Mesenchymal stem cell (in vitro differentiated cells and primary cell): ENCODE measurements at regions not wholly inside any gene's neighbourhood (a gene's known extent, or its start where the extent isn't known, plus 50 kb on each side); places are given as distances from the start of the nearest gene placed in this dataset.

Experiments used
- DNase-seq: peaks from one replicate; pipeline ENCODE4 v3.0.0-alpha.2; 2013
- H2AFZ ChIP-seq: one replicate; pipeline ENCODE4 v1.6.1; 2013; ENCODE audit warnings: low read depth, mild to moderate bottlenecking, control low read depth, inconsistent platforms, low read length, moderate library complexity
- H2AK5ac ChIP-seq: 2 replicates; pipeline ENCODE4 v1.6.1; 2013; ENCODE audit warnings: low read length, moderate library complexity, mild to moderate bottlenecking, inconsistent platforms; ENCODE audit not compliant: severe bottlenecking
- H2BK120ac ChIP-seq: one replicate; pipeline ENCODE4 v1.6.1; 2013; ENCODE audit warnings: low read depth, mild to moderate bottlenecking, inconsistent platforms, low read length, moderate library complexity
- H2BK12ac ChIP-seq, 2 experiments: one replicate each; pipeline ENCODE4 v1.6.1; 2013; ENCODE audit warnings: inconsistent platforms in 2 of 2, low read length in 2 of 2, mild to moderate bottlenecking in 2 of 2, moderate library complexity in 2 of 2, control low read depth in 1 of 2
- H2BK15ac ChIP-seq: one replicate; pipeline ENCODE4 v1.6.1; 2013; ENCODE audit warnings: mild to moderate bottlenecking, low read depth, inconsistent platforms; ENCODE audit not compliant: poor library complexity, severe bottlenecking
- H2BK5ac ChIP-seq: 2 replicates; pipeline ENCODE4 v1.6.1; 2013; ENCODE audit warnings: low read depth, mild to moderate bottlenecking, low read length, control low read depth, inconsistent platforms; ENCODE audit not compliant: poor library complexity, severe bottlenecking
- H3K14ac ChIP-seq, 2 experiments: one replicate each; pipeline ENCODE4 v1.6.1; 2013; ENCODE audit warnings: inconsistent platforms in 2 of 2, low read length in 2 of 2, control low read depth in 1 of 2, mild to moderate bottlenecking in 1 of 2, moderate library complexity in 1 of 2
- H3K18ac ChIP-seq, 2 experiments: one replicate each; pipeline ENCODE4 v1.6.1; 2013; ENCODE audit warnings: inconsistent platforms in 2 of 2, low read length in 2 of 2, control low read depth in 1 of 2, low read depth in 1 of 2, mild to moderate bottlenecking in 1 of 2
- H3K23ac ChIP-seq, 2 experiments: one replicate each; pipeline ENCODE4 v1.6.1; 2013; ENCODE audit warnings: inconsistent platforms in 2 of 2, low read length in 2 of 2, mild to moderate bottlenecking in 2 of 2, moderate library complexity in 2 of 2, control low read depth in 1 of 2
- H3K27ac ChIP-seq: 2 replicates; pipeline ENCODE4 v1.5.1; 2013; ENCODE audit warnings: mild to moderate bottlenecking, moderate library complexity, low read length, control low read depth, inconsistent platforms; ENCODE audit not compliant: poor library complexity, severe bottlenecking
- H3K27me3 ChIP-seq, 2 experiments: 2 replicates each; pipeline versions ENCODE4 v1.6.1 to v1.7.0; 2013; ENCODE audit warnings: low read length in 2 of 2, mild to moderate bottlenecking in 2 of 2, moderate library complexity in 2 of 2, control low read depth in 1 of 2, inconsistent platforms in 1 of 2; ENCODE audit not compliant: control insufficient read depth in 1 of 2, insufficient read depth in 1 of 2
- H3K36me3 ChIP-seq, 2 experiments: 2 replicates each; pipeline versions ENCODE4 v1.6.1 to v1.7.0; 2013; ENCODE audit warnings: low read length in 2 of 2, control low read depth in 1 of 2, inconsistent platforms in 1 of 2, low read depth in 1 of 2, mild to moderate bottlenecking in 1 of 2; ENCODE audit not compliant: insufficient read depth in 2 of 2, control insufficient read depth in 1 of 2
- H3K4ac ChIP-seq, 2 experiments: one replicate each; pipeline ENCODE4 v1.6.1; 2013; ENCODE audit warnings: inconsistent platforms in 2 of 2, low read length in 2 of 2, mild to moderate bottlenecking in 2 of 2, moderate library complexity in 2 of 2, control low read depth in 1 of 2, low read depth in 1 of 2
- H3K4me1 ChIP-seq: 2 replicates; pipeline ENCODE4 v1.6.1; 2013; ENCODE audit warnings: low read depth, low read length, control low read depth; ENCODE audit not compliant: control insufficient read depth, insufficient read depth
- H3K4me2 ChIP-seq: 2 replicates; pipeline ENCODE4 v1.6.1; 2013; ENCODE audit warnings: low read length, mild to moderate bottlenecking, inconsistent platforms; ENCODE audit not compliant: poor library complexity, severe bottlenecking
- H3K4me3 ChIP-seq, 2 experiments: 2 replicates each; pipeline versions ENCODE4 v1.5.1 to v1.7.0; 2013; ENCODE audit warnings: low read length in 2 of 2, mild to moderate bottlenecking in 2 of 2, control low read depth in 1 of 2, low read depth in 1 of 2; ENCODE audit not compliant: insufficient read depth in 1 of 2
- H3K79me1 ChIP-seq: replicated peaks from 2 replicates; pipeline ENCODE4 v1.6.1; 2013; ENCODE audit warnings: mild to moderate bottlenecking, control low read depth, low read length, inconsistent platforms; ENCODE audit not compliant: poor library complexity, severe bottlenecking
- H3K9ac ChIP-seq: 2 replicates; pipeline ENCODE4 v1.7.0; 2013; ENCODE audit warnings: mild to moderate bottlenecking, low read length, moderate library complexity
- H3K9me3 ChIP-seq: 2 replicates; pipeline ENCODE4 v1.7.0; 2013; ENCODE audit warnings: mild to moderate bottlenecking, low read length; ENCODE audit not compliant: control insufficient read depth
- H4K8ac ChIP-seq: one replicate; pipeline ENCODE4 v1.6.1; 2013; ENCODE audit warnings: inconsistent platforms, mild to moderate bottlenecking, low read length, moderate library complexity
- H4K91ac ChIP-seq: one replicate; pipeline ENCODE4 v1.6.1; 2013; ENCODE audit warnings: mild to moderate bottlenecking, low read length, inconsistent platforms
- WGBS: methylation state at CpG from one replicate; pipeline ENCODE4 v1.1.7; 2013; ENCODE audit warnings: mixed read lengths; 5-methylcytosine and 5-hydroxymethylcytosine counted together

DNA sequence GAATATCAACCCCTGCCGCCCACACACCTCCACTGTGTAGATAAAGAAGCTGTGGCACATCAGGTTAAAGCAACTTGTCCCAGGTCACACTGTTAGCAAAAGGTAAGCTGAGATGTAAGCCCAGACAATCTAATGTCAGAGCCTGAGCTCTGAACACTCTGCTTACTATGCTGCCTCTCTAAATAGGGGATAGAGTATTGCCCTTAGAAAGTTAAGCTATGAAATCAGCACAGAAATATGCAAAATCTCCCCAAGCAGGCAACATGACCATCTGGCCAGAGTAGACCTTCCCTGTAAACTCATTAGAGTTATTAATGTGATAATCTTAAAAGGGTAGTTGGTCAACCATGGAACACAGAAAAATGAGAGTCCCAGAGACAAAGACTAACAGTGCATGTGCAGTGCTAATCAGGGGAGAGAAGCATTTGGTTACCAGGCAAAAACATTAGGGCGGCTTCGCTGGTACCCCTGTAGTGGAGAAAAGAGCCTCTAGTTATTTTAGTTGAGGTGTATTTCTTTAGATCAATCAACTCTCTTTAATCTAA is 171.0 kb downstream of the BTG1 start:
- Histone ChIP-seq H2BK15ac (no peak overlapping the region), H3K23ac (no peak overlapping the region), H3K9ac (no peak overlapping the region), H3K4me1 (peaks cover 2% of the 10 kb centered on the region), H3K14ac (no peak overlapping the region), H2BK120ac (no peak overlapping the region), H2BK12ac (no peak overlapping the region), H2AK5ac (no peak overlapping the region), H3K4ac (no peak overlapping the region), H3K4me3 (no peak overlapping the region), H2BK5ac (no peak overlapping the region), H3K9me3 (no peaks in the 10 kb centered on the region), H3K4me2 (no peak overlapping the region), H4K91ac (no peak overlapping the region), H3K36me3 (no peaks in the 10 kb centered on the region), H3K27me3 (no peaks in the 10 kb centered on the region), H3K18ac (no peak overlapping the region), H4K8ac (no peak overlapping the region), H3K27ac (no peak overlapping the region), H2AFZ (no peak overlapping the region), H3K79me1 (no peaks in the 10 kb centered on the region)
- WGBS = 100% methylated on average over 1 of the region's 3 CpGs
- DNase-seq = no peak

DNA sequence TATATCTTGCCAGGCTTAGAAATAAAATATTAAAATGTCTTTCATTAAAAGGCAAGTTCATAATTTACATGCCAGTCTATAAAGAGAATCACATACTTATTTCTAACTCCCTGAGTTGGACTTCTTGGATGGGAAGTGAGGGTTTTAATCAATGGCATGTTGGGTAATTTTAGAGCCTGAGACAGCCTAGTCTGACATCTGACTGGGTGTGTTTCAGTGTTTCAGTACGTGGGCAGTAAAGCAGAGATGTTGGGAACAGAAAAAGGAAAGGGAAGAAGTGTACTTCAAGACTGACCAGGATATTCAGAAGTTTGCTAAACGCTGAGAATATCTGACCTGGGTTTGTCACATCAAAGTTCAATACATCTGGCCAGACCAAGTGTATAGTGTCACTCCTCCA is 171.8 kb downstream of the BTG1 start:
- Histone ChIP-seq H3K14ac (no peak overlapping the region), H2AFZ (no peak overlapping the region), H3K36me3 (no peaks in the 10 kb centered on the region), H3K4me2 (no peak overlapping the region), H4K91ac (no peak overlapping the region), H3K23ac (no peak overlapping the region), H4K8ac (no peak overlapping the region), H3K9me3 (no peaks in the 10 kb centered on the region), H3K27me3 (no peaks in the 10 kb centered on the region), H3K27ac (no peak overlapping the region), H2BK5ac (no peak overlapping the region), H2AK5ac (no peak overlapping the region), H3K9ac (no peak overlapping the region), H2BK12ac (no peak overlapping the region), H3K4ac (no peak overlapping the region), H2BK120ac (no peak overlapping the region), H2BK15ac (no peak overlapping the region), H3K18ac (no peak overlapping the region), H3K79me1 (no peaks in the 10 kb centered on the region), H3K4me1 (peaks cover under 1% of the 10 kb centered on the region), H3K4me3 (no peak overlapping the region)
- DNase-seq = no peak
- 100% methylated on average over 2 of the region's 2 CpGs for WGBS

DNA sequence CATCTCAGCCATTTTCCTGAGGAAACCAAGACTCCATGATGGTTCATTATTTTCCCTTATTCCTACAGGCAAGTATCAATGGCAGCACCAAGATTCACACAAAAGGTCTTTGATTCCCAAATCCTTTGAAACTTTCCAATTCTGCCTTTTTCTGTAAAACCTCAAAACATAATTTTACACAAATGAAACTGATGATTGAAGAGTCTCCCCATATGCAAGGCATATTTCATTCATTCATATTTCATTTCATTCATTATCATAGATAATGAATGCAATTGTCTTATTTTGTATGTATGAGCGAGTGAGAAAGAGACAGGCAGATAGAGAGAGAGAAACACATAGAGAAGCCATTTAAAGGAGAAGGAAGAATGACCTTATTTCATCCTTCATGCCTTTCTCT is 172.8 kb downstream of the BTG1 start:
- WGBS = no CpG with 5 or more reads among the region's 1 CpG
- no peak overlapping the region for H3K4ac ChIP-seq
- H2BK12ac ChIP-seq = no peak overlapping the region
- no peak overlapping the region for H3K9ac ChIP-seq
- H3K4me2 ChIP-seq = no peak overlapping the region
- no peak overlapping the region for H2AK5ac ChIP-seq
- H3K4me1 ChIP-seq = no peaks in the 10 kb centered on the region
- no peaks in the 10 kb centered on the region for H3K36me3 ChIP-seq
- H3K79me1 ChIP-seq = no peaks in the 10 kb centered on the region
- no peak overlapping the region for H2BK120ac ChIP-seq
- H3K27me3 ChIP-seq = no peaks in the 10 kb centered on the region
- no peak overlapping the region for H3K14ac ChIP-seq
- H3K18ac ChIP-seq = no peak overlapping the region
- no peak overlapping the region for H4K8ac ChIP-seq
- no peak overlapping the region for H2BK15ac ChIP-seq
- H4K91ac ChIP-seq = no peak overlapping the region
- no peak overlapping the region for H2AFZ ChIP-seq
- H3K23ac ChIP-seq = no peak overlapping the region
- H2BK5ac ChIP-seq = no peak overlapping the region
- H3K27ac ChIP-seq = no peak overlapping the region
- DNase-seq = no peak
- no peaks in the 10 kb centered on the region for H3K9me3 ChIP-seq
- H3K4me3 ChIP-seq = no peak overlapping the region

DNA sequence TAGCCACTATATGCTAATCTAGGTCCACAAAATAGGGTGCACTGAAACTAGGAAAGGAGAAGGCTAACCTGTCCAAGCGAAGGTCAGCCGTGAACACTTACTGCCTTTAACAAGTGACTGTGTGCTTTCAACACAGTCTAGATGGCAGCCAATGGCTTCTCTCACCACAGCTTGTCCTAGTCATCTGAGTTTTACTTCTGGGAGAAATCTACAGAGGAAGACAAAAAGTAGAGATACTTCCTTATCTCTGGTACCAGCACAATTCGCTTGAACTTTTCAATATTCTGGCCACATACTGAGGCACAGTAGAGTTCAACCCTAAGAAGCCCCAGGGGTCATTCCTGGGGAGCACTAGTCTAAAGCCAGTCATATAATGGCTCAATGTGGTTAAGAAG is 176.9 kb downstream of the BTG1 start:
- no peaks in the 10 kb centered on the region for H3K9me3 ChIP-seq
- H2AK5ac ChIP-seq = no peak overlapping the region
- no peak overlapping the region for H2BK15ac ChIP-seq
- no peaks in the 10 kb centered on the region for H3K27me3 ChIP-seq
- DNase-seq = no peak
- no peaks in the 10 kb centered on the region for H3K4me1 ChIP-seq
- H3K4me3 ChIP-seq = no peak overlapping the region
- H3K4ac ChIP-seq = no peak overlapping the region
- no peak overlapping the region for H2BK12ac ChIP-seq
- no peak overlapping the region for H3K23ac ChIP-seq
- peak overlapping the region; percentile 39 for H4K91ac ChIP-seq
- H2BK120ac ChIP-seq = no peak overlapping the region
- no peaks in the 10 kb centered on the region for H3K36me3 ChIP-seq
- H2BK5ac ChIP-seq = no peak overlapping the region
- no peak overlapping the region for H4K8ac ChIP-seq
- H3K79me1 ChIP-seq = no peaks in the 10 kb centered on the region
- no peak overlapping the region for H3K18ac ChIP-seq
- WGBS = 90% methylated on average over 3 of the region's 3 CpGs
- no peak overlapping the region for H3K9ac ChIP-seq
- no peak overlapping the region for H3K4me2 ChIP-seq
- H3K27ac ChIP-seq = no peak overlapping the region
- no peak overlapping the region for H3K14ac ChIP-seq
- H2AFZ ChIP-seq = no peak overlapping the region
